ENCODE measurements at regions not wholly inside any gene's neighbourhood (a gene's known extent, or its start where the extent isn't known, plus 50 kb on each side); places are given as distances from the start of the nearest gene placed in this dataset.

DNA sequence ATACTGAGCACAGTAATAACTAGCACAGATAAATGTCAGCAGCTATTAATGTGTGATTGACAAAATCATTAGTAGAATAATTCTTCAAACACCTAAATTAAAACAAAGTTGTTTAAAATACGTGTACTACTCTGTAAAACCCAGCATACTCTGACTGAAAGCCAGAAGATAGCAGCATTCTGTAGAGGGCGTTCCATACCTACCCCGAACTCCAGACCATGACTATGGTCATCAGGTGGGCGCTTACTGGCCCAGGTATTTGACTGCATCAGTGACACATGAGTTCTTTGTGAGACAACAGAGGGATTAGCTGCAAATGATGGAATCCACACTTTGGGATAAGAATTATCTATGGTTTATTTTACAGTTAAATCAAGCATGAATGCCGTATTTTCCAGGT is 139.7 kb upstream of the POGK start:
- TF ChIP-seq CTCF (optimal IDR thresholded peaks at IDR 0.05 in 1 of 3, IDR thresholded peaks at IDR 0.05 in 1 of 3, conservative IDR thresholded peaks at IDR 0.05 in 1 of 3; ENCODE audit: extremely low read depth in 1 of 3, insufficient read depth in 2 of 3, low read length in 3 of 3), result no peak
- TF ChIP-seq EZH2 (IDR thresholded peaks at IDR 0.05; ENCODE audit: low read length), result no peak
